Smooth muscle cell (in vitro differentiated cells): ENCODE measurements at regions not wholly inside any gene's neighbourhood (a gene's known extent, or its start where the extent isn't known, plus 50 kb on each side); places are given as distances from the start of the nearest gene placed in this dataset.

Experiments used
- DNase-seq: peaks from one replicate; lab custom pipeline; 2025; ENCODE audit not compliant: unreplicated experiment; lab: John Stamatoyannopoulos, UW
- H2AFZ ChIP-seq: fragments of 200-600 bp; sonication (generic); 2 replicates; pipeline ENCODE4 v1.6.0; 2016; ENCODE audit warnings: antibody characterized with exemption, low read depth, mild to moderate bottlenecking
- H3F3A ChIP-seq: fragments of 200-600 bp; sonication (generic); 2 replicates; pipeline ENCODE4 v1.6.0; 2017; ENCODE audit warnings: antibody characterized with exemption, low read depth
- H3K27ac ChIP-seq: fragments of 200-600 bp; sonication (generic); 2 replicates; pipeline ENCODE4 v1.5.1; 2016; ENCODE audit warnings: low read depth, mild to moderate bottlenecking
- H3K27me3 ChIP-seq: fragments of 200-600 bp; sonication (generic); 2 replicates; pipeline ENCODE4 v1.6.1; 2016; ENCODE audit warnings: low read depth, mild to moderate bottlenecking
- H3K36me3 ChIP-seq: fragments of 200-600 bp; sonication (generic); 2 replicates; pipeline ENCODE4 v1.5.1; 2016; ENCODE audit warnings: low read depth
- H3K4me1 ChIP-seq: fragments of 200-600 bp; sonication (generic); 2 replicates; pipeline ENCODE4 v1.5.1; 2016; ENCODE audit warnings: low read depth
- H3K4me2 ChIP-seq: fragments of 200-600 bp; sonication (generic); 2 replicates; pipeline ENCODE4 v1.6.0; 2016; ENCODE audit warnings: mild to moderate bottlenecking
- H3K4me3 ChIP-seq: fragments of 200-600 bp; sonication (generic); 2 replicates; pipeline ENCODE4 v1.5.1; 2016; ENCODE audit warnings: mild to moderate bottlenecking
- H3K79me2 ChIP-seq: fragments of 200-600 bp; sonication (generic); 2 replicates; pipeline ENCODE4 v1.6.0; 2016; ENCODE audit warnings: low read depth, mild to moderate bottlenecking
- H3K9ac ChIP-seq: fragments of 200-600 bp; sonication (generic); 2 replicates; pipeline ENCODE4 v1.6.0; 2016; ENCODE audit warnings: low read depth
- H3K9me3 ChIP-seq: fragments of 200-600 bp; sonication (generic); replicated peaks from 2 replicates; pipeline ENCODE4 v1.5.1; 2016; ENCODE audit warnings: low read depth
- H4K20me1 ChIP-seq: fragments of 200-600 bp; sonication (generic); 2 replicates; pipeline ENCODE4 v1.6.0; 2016; ENCODE audit warnings: low read depth
- WGBS: methylation state at CpG from one replicate; pipeline ENCODE4 v1.1.7; 2016; ENCODE audit warnings: low lambda C conversion rate; 5-methylcytosine and 5-hydroxymethylcytosine counted together
- TF ChIP-seq, protein P1 (sequence below): fragments of 200-600 bp; sonication (generic); IDR thresholded peaks from 2 replicates; pipeline ENCODE4 v1.5.1; 2017; ENCODE audit warnings: borderline replicate concordance, mild to moderate bottlenecking, antibody characterized with exemption; ENCODE audit not compliant: insufficient read depth, poor library complexity, severe bottlenecking

DNA sequence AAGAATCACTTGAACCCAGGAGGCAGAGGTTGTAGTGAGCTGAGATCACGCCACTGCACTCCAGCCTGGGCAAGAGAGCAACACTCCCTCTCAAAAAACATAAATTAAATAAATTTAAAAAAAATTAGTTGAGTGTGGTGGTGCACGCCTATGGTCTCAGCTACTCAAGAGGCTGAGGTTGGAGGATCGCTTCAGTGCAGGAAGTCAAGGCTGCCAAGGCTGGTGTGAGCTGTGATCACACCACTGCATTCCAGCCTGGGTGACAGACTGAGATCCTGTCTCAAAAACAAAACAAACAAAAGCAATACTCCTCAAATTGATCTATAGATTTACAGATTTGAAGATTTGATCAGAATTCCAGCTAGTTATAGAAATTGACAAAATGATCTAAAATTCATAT lies 92.7 kb upstream of the RESF1 start:
- H4K20me1 ChIP-seq = no peaks in the 10 kb centered on the region
- no peak overlapping the region for H2AFZ ChIP-seq
- H3K9me3 ChIP-seq = no peaks in the 10 kb centered on the region
- H3K27ac ChIP-seq = no peak overlapping the region
- 98% methylated on average over 3 of the region's 3 CpGs for WGBS
- H3K4me2 ChIP-seq = no peak overlapping the region
- TF ChIP-seq, protein P1, sequence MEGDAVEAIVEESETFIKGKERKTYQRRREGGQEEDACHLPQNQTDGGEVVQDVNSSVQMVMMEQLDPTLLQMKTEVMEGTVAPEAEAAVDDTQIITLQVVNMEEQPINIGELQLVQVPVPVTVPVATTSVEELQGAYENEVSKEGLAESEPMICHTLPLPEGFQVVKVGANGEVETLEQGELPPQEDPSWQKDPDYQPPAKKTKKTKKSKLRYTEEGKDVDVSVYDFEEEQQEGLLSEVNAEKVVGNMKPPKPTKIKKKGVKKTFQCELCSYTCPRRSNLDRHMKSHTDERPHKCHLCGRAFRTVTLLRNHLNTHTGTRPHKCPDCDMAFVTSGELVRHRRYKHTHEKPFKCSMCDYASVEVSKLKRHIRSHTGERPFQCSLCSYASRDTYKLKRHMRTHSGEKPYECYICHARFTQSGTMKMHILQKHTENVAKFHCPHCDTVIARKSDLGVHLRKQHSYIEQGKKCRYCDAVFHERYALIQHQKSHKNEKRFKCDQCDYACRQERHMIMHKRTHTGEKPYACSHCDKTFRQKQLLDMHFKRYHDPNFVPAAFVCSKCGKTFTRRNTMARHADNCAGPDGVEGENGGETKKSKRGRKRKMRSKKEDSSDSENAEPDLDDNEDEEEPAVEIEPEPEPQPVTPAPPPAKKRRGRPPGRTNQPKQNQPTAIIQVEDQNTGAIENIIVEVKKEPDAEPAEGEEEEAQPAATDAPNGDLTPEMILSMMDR = no peak
- H3K36me3 ChIP-seq = no peaks in the 10 kb centered on the region
- no peaks in the 10 kb centered on the region for H3K4me1 ChIP-seq
- H3K79me2 ChIP-seq = no peaks in the 10 kb centered on the region
- H3K27me3 ChIP-seq = no peaks in the 10 kb centered on the region
- H3K9ac ChIP-seq = no peak overlapping the region
- no peak for DNase-seq
- no peak overlapping the region for H3K4me3 ChIP-seq
- H3F3A ChIP-seq = no peaks in the 10 kb centered on the region

DNA sequence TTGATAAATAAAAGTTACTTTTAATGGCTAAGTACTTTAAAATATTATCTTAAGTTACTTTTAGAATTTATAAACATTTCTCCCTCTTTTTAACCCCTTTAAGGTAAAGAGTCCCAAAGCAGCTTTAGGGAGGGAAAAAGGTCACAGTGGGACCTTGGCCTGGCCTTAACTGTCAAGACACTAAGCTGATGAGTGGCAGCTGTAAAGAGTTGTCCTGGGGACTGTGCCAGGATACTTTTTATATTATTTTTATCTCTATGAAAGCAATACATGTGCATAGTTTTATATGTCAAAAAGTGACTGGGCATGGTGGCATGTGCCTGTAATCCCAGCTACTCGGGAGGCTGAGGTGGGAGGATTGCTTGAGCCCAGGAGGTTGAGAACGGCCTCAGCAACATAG lies 94.2 kb upstream of the RESF1 start:
- no peaks in the 10 kb centered on the region for H3F3A ChIP-seq
- 92% methylated on average over 2 of the region's 2 CpGs for WGBS
- no peaks in the 10 kb centered on the region for H3K4me1 ChIP-seq
- no peak for DNase-seq
- H3K36me3 ChIP-seq = no peaks in the 10 kb centered on the region
- H3K4me2 ChIP-seq = no peak overlapping the region
- TF ChIP-seq, protein P1 = no peak
- H3K27ac ChIP-seq = no peak overlapping the region
- H3K4me3 ChIP-seq = no peak overlapping the region
- H2AFZ ChIP-seq = no peak overlapping the region
- H3K9ac ChIP-seq = no peak overlapping the region
- H4K20me1 ChIP-seq = no peaks in the 10 kb centered on the region
- no peaks in the 10 kb centered on the region for H3K79me2 ChIP-seq
- H3K9me3 ChIP-seq = no peaks in the 10 kb centered on the region
- no peaks in the 10 kb centered on the region for H3K27me3 ChIP-seq

DNA sequence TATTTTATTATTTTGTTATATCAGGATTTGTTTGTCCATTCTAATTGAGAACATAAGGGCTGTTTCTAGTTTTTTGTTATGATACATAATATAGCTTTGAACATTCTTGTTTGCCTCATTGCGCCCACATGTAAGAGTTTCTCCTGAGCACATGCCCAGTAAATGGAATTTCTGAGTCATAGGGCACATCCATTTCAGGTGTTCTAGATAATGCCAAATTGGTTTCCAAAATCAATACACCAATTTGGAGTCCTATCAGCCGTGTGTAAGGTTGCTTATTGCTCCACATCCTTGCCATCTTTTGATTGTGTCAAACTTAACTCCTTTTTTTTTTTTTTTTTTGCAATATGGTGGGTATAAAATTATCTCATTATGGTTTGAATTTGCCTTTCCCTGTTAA lies 97.9 kb upstream of the RESF1 start:
- Histone ChIP-seq H3K9ac (no peak overlapping the region), H3K4me2 (no peak overlapping the region), H3F3A (no peaks in the 10 kb centered on the region), H3K27me3 (no peaks in the 10 kb centered on the region), H3K27ac (no peak overlapping the region), H3K36me3 (no peaks in the 10 kb centered on the region), H3K4me3 (no peak overlapping the region), H2AFZ (no peak overlapping the region), H3K9me3 (no peaks in the 10 kb centered on the region), H4K20me1 (no peaks in the 10 kb centered on the region), H3K79me2 (no peaks in the 10 kb centered on the region), H3K4me1 (no peaks in the 10 kb centered on the region)
- TF ChIP-seq, protein P1 = no peak
- no peak for DNase-seq
- 95% methylated on average over 2 of the region's 2 CpGs for WGBS

DNA sequence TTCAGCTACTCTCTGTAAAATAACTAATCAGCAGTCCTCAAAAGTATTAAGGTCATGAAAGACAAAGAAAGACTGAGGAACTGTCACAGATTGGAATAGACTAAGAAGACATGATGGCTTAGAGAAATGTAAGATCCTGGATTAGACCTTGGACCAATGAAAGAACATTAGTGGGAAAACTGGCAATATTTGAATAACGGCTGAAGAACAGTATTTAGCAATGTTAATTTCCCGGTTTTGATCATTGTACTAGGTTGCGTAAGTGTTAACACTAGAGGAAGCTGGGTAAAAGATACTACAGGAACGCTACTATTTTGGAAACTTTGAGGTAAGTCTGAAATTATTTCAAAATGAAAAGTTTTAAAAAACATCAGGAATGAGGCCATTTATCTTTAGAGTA lies 98.8 kb upstream of the RESF1 start:
- Histone ChIP-seq H3K27ac (no peak overlapping the region), H3K9ac (no peak overlapping the region), H3K4me2 (no peak overlapping the region), H3K4me3 (no peak overlapping the region), H3K36me3 (no peaks in the 10 kb centered on the region), H3K4me1 (no peaks in the 10 kb centered on the region), H4K20me1 (no peaks in the 10 kb centered on the region), H3K27me3 (no peaks in the 10 kb centered on the region), H3K79me2 (no peaks in the 10 kb centered on the region), H3K9me3 (no peaks in the 10 kb centered on the region), H3F3A (no peaks in the 10 kb centered on the region), H2AFZ (no peak overlapping the region)
- TF ChIP-seq, protein P1 = no peak
- WGBS = 96% methylated on average over 4 of the region's 4 CpGs
- no peak for DNase-seq
